ENCODE measurements at regions not wholly inside any gene's neighbourhood (a gene's known extent, or its start where the extent isn't known, plus 50 kb on each side); places are given as distances from the start of the nearest gene placed in this dataset.
"Not testable (repeated sequence)": the region's sequence is repeated elsewhere in the genome, so short reads cannot be mapped to it uniquely, and the experiment has no call there.

DNA sequence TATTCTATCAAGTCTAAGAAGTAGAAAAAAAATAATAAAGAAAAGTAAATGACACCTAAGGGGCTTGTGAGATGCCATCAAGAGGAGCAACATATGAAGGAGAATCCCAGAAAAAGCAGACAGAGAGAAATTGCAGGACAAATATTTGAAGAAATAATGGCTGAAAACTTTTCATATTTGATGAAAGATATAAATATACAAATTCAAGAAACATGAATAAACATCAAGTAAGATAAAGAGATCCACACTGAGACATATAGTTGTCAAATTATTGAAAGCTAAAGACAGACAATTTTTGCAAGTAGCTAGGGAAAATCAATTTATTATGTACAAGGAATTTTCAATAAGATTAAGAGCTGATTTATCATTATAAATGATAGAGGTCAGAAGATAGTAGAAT, 558.0 kb downstream of the ZWINT start:
- TF ChIP-seq ELF4 (IDR thresholded peaks at IDR 0.05) (no peak), SP1 (IDR thresholded peaks at IDR 0.05) (no peak), FOXM1 (IDR thresholded peaks at IDR 0.05; ENCODE audit: borderline replicate concordance) (no peak), CTBP1 (IDR thresholded peaks at IDR 0.05; ENCODE audit: borderline replicate concordance) (no peak), BHLHE40 (IDR thresholded peaks at IDR 0.05; ENCODE audit: borderline replicate concordance) (no peak), L3MBTL2 (conservative IDR thresholded peaks at IDR 0.05) (no peak), HDGF (IDR thresholded peaks at IDR 0.05; ENCODE audit: borderline replicate concordance) (no peak)
- no peak for DNase-seq (ENCODE audit: extremely low spot score)
- POLR2A ChIA-PET: no interaction called here
- CTCF ChIA-PET: no interaction called here

DNA sequence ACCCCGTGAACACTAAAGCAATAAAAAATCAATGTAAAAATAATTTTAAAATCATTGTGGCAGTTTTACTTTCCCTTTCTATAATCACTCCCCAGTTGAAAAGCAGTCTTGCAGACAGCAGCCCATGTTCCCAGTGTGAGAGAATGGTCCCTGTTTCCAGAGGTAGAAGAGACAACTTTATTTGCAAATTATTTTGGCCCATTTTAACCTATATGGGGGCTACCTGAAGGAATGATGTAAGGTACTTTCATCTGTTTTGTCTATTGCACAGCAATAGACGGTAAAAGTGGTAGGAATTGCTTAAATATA, 559.8 kb downstream of the ZWINT start:
- ChIA-PET CTCF (no interaction called here), POLR2A (no interaction called here)
- TF ChIP-seq FOXM1 (IDR thresholded peaks at IDR 0.05; ENCODE audit: borderline replicate concordance) (no peak), ZNF384 (IDR thresholded peaks at IDR 0.05) (no peak), NFRKB (IDR thresholded peaks at IDR 0.05) (no peak), FOXA1 (IDR thresholded peaks at IDR 0.05) (no peak), L3MBTL2 (conservative IDR thresholded peaks at IDR 0.05) (no peak), CTBP1 (IDR thresholded peaks at IDR 0.05; ENCODE audit: borderline replicate concordance) (no peak), HDGF (IDR thresholded peaks at IDR 0.05; ENCODE audit: borderline replicate concordance) (no peak), FOXK2 (IDR thresholded peaks at IDR 0.05) (no peak)
- no peak for DNase-seq (ENCODE audit: extremely low spot score)

DNA sequence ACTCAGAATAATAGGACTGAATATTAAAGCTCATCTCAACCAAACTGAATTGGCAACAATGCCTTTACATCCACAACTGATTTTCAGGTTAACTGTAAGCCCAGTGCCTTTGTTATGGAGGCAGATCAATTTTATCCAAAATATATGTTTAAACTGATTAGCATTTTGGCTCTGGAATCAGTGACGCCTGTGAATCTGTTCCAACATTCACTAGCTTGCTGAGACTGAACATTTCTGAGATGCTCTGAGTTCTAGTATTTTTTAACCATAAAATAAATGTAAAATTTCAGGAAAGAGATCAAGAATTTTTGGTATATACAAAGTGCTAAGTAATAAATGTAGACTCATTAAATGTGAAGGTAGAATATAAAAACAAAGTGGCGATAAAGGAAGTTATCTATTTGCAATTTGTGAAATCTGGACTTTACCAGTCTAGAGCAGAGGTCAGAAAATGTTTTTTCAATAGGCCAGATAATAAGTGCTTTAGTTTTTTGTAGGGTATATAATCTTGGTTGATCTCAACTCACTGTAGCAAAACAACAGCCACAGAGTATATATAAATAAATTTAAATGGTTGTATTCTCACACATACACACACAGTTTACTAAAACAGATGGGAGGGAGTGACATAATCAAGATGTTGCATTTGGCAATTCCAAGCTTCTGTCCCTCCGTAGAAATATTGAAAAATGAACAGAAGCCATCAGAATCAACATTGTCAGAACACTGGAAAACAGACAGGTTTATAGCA, 560.3 kb downstream of the ZWINT start:
- CTCF ChIA-PET: interaction anchor here (0.7 kb wide), 1 partner anchor 871 kb away, joined by 3 read pairs; no protein-coding TSS in a partner anchor
- POLR2A ChIA-PET: no interaction called here
- no peak for TF ChIP-seq L3MBTL2 (conservative IDR thresholded peaks at IDR 0.05)
- TF ChIP-seq SP1 (IDR thresholded peaks at IDR 0.05): no peak
- no peak for TF ChIP-seq BHLHE40 (IDR thresholded peaks at IDR 0.05; ENCODE audit: borderline replicate concordance)
- no peak for TF ChIP-seq ELF4 (IDR thresholded peaks at IDR 0.05)
- TF ChIP-seq ARNT (IDR thresholded peaks at IDR 0.05): no peak
- TF ChIP-seq NFRKB (IDR thresholded peaks at IDR 0.05): no peak
- DNase-seq (ENCODE audit: extremely low spot score): no peak

DNA sequence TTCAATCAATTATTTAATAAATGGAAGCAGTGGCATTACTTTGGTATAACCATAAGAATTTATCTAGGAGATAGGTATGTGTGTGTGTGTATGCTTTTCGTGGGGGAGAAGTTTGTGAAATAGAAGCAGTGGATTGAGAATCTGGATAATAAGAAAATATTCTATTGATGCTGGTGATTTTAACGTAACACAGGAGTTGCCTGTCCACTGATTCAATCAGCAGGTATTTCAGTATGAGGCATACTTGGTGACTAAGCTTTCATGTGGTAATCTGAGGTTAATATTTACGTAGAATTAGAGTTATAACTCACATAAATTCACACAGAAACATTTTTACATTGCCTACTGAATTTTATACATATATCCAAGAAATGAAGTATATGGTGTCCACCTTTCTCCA, 568.0 kb downstream of the ZWINT start:
- ChIA-PET CTCF (no interaction called here), POLR2A (no interaction called here)
- DNase-seq (ENCODE audit: extremely low spot score): no peak
- TF ChIP-seq FOXM1 (IDR thresholded peaks at IDR 0.05; ENCODE audit: borderline replicate concordance) (no peak), ELF4 (IDR thresholded peaks at IDR 0.05) (no peak), ARNT (IDR thresholded peaks at IDR 0.05) (no peak), BHLHE40 (IDR thresholded peaks at IDR 0.05; ENCODE audit: borderline replicate concordance) (no peak)

DNA sequence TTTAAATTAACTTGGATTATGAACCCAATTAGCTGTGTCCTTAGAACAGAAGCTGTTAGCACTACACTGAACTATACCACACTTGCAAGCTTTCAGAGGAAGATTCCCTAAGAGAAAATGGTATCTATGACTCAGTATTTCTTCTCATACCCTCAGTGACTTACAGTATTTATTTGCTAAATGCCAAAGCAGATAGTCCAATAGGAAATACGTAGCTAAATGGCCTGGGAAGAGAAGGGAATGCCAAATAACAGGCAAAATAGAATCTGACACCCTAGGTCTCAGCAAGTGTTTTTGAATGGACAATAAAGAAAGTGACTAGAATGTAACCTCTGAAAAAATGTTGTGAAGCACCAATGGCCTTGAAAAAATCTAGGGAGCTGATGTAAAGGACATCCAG, 570.8 kb downstream of the ZWINT start:
- DNase-seq (ENCODE audit: extremely low spot score); POLR2A ChIA-PET; CTCF ChIA-PET: not testable (repeated sequence)

DNA sequence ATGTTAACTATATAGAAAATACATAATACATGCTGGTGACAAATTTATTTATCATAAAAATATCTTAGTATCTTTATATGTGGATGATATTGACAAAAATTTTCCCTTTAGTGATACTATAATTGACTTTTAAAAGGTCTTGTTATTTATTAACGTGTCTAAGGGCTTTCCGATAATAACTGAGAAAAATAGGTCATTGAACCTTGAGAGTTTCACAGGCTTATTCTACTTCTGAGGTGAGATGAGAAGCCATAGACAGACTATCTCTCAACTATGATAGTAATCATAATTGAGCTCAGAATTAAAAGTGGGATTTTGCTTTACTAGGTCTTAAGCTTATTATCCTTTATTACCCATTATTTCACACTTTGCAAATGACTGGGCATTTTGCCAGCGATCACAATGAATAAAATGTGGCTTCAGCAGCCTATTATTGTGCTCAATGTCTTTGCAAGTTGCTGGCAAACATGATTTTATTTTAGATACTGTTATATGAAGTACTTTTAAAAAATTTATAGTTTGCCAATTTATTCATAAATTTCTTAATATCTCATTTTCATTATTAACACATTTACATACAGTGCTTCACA, 574.5 kb downstream of the ZWINT start:
- CTCF ChIA-PET: no interaction called here
- DNase-seq (ENCODE audit: extremely low spot score): no peak
- POLR2A ChIA-PET: no interaction called here
- TF ChIP-seq TARDBP (IDR thresholded peaks at IDR 0.05): no peak
- no peak for TF ChIP-seq SUZ12 (IDR thresholded peaks at IDR 0.05)
- TF ChIP-seq, protein P1, sequence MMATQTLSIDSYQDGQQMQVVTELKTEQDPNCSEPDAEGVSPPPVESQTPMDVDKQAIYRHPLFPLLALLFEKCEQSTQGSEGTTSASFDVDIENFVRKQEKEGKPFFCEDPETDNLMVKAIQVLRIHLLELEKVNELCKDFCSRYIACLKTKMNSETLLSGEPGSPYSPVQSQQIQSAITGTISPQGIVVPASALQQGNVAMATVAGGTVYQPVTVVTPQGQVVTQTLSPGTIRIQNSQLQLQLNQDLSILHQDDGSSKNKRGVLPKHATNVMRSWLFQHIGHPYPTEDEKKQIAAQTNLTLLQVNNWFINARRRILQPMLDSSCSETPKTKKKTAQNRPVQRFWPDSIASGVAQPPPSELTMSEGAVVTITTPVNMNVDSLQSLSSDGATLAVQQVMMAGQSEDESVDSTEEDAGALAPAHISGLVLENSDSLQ (IDR thresholded peaks at IDR 0.05): no peak
- no peak for TF ChIP-seq L3MBTL2 (conservative IDR thresholded peaks at IDR 0.05)
- TF ChIP-seq BHLHE40 (IDR thresholded peaks at IDR 0.05; ENCODE audit: borderline replicate concordance): no peak
- TF ChIP-seq LEF1 (IDR thresholded peaks at IDR 0.05; ENCODE audit: borderline replicate concordance): no peak
- no peak for TF ChIP-seq FOXM1 (IDR thresholded peaks at IDR 0.05; ENCODE audit: borderline replicate concordance)
- TF ChIP-seq HDGF (IDR thresholded peaks at IDR 0.05; ENCODE audit: borderline replicate concordance): no peak
- no peak for TF ChIP-seq NFRKB (IDR thresholded peaks at IDR 0.05)
- no peak for TF ChIP-seq SP1 (IDR thresholded peaks at IDR 0.05)
- TF ChIP-seq ELF4 (IDR thresholded peaks at IDR 0.05): no peak
- TF ChIP-seq ZNF384 (IDR thresholded peaks at IDR 0.05): no peak
- no peak for TF ChIP-seq CTBP1 (IDR thresholded peaks at IDR 0.05; ENCODE audit: borderline replicate concordance)
- no peak for TF ChIP-seq FOXK2 (IDR thresholded peaks at IDR 0.05)
- no peak for TF ChIP-seq FOXA1 (IDR thresholded peaks at IDR 0.05)
- no peak for TF ChIP-seq ARNT (IDR thresholded peaks at IDR 0.05)

DNA sequence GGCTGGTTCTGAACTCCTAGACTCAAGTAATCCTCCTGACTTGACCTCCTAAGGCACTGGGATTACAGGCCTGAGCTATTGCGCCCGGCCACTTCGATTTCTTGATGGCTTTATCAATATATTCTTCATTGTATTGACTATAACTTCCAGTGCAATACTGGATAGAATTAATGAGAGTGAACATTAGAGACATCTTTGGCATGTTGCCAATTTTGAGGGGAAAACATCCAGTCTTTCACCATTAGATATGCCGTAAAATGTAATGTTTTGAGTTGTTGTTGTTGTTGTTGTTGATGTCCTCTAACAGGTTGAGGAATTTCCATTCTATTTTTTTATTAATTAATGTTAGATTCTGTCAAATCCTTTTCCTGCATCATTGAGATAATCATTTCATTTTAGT, 578.9 kb downstream of the ZWINT start:
- CTCF ChIA-PET: no interaction called here
- POLR2A ChIA-PET: no interaction called here
- TF ChIP-seq BHLHE40 (IDR thresholded peaks at IDR 0.05; ENCODE audit: borderline replicate concordance) (no peak), FOXK2 (IDR thresholded peaks at IDR 0.05) (no peak), NFRKB (IDR thresholded peaks at IDR 0.05) (no peak), ZNF384 (IDR thresholded peaks at IDR 0.05) (no peak), SP1 (IDR thresholded peaks at IDR 0.05) (no peak), FOXM1 (IDR thresholded peaks at IDR 0.05; ENCODE audit: borderline replicate concordance) (no peak)
- TF ChIP-seq, protein P1 (IDR thresholded peaks at IDR 0.05): no peak
- DNase-seq (ENCODE audit: extremely low spot score): no peak

DNA sequence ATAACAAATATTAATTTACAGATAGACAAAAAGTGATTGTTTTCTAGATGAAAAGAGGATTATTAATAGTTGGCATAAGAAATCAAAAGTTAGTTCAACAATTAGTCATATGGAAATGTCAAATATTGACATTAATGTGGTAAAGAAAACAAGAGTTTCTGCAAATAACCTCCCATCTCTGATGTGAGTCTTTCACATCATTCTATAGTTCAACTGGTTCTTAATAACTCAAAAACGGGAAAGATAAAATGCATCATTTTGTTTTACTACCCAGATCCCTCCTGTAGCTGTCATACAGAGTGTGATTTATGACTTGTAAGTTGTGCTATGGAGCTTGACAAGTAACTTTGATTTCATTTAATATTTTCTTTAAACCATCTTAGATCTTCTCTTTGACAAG, 594.8 kb downstream of the ZWINT start:
- POLR2A ChIA-PET: no interaction called here
- no peak for TF ChIP-seq FOXK2 (IDR thresholded peaks at IDR 0.05)
- no peak for TF ChIP-seq HDGF (IDR thresholded peaks at IDR 0.05; ENCODE audit: borderline replicate concordance)
- TF ChIP-seq, protein P1 (IDR thresholded peaks at IDR 0.05): peak; percentile 78
- no peak for TF ChIP-seq TARDBP (IDR thresholded peaks at IDR 0.05)
- TF ChIP-seq LEF1 (IDR thresholded peaks at IDR 0.05; ENCODE audit: borderline replicate concordance): no peak
- no peak for DNase-seq (ENCODE audit: extremely low spot score)
- CTCF ChIA-PET: no interaction called here
